ENCODE measurements at regions not wholly inside any gene's neighbourhood (a gene's known extent, or its start where the extent isn't known, plus 50 kb on each side); places are given as distances from the start of the nearest gene placed in this dataset.

GRCh38 chr5:85170183-85170582, 785.5 kb upstream of the EDIL3 start:
- FAIRE-seq (no peak), DNase-seq (ENCODE audit: low read depth) (no peak)
- Histone ChIP-seq H3K27me3 (ENCODE audit: control insufficient read depth, insufficient read depth, low read length) (no peaks in the 10 kb centered on the region), H3K36me3 (ENCODE audit: control insufficient read depth, insufficient read depth, low read length) (no peaks in the 10 kb centered on the region), H3K4me3 (ENCODE audit: low read depth, low read length) (no peak overlapping the region)
- TF ChIP-seq CTCF (IDR thresholded peaks at IDR 0.05; ENCODE audit: insufficient read depth, low read length, severe bottlenecking): no peak

- Histone ChIP-seq H3K4me3 (ENCODE audit: low read depth, low read length) (no peak overlapping the region), H3K27me3 (ENCODE audit: control insufficient read depth, insufficient read depth, low read length) (no peaks in the 10 kb centered on the region), H3K36me3 (ENCODE audit: control insufficient read depth, insufficient read depth, low read length) (no peaks in the 10 kb centered on the region)
- TF ChIP-seq CTCF (IDR thresholded peaks at IDR 0.05; ENCODE audit: insufficient read depth, low read length, severe bottlenecking): no peak
- FAIRE-seq (no peak), DNase-seq (ENCODE audit: low read depth) (no peak)
These were observed 788.8 kb upstream of the EDIL3 start for GRCh38 chr5:85173469-85173868.

GRCh38 chr5:85182344-85182743, 797.7 kb upstream of the EDIL3 start:
- Histone ChIP-seq H3K36me3 (ENCODE audit: control insufficient read depth, insufficient read depth, low read length) (no peaks in the 10 kb centered on the region), H3K27me3 (ENCODE audit: control insufficient read depth, insufficient read depth, low read length) (no peaks in the 10 kb centered on the region), H3K4me3 (ENCODE audit: low read depth, low read length) (no peak overlapping the region)
- no peak for DNase-seq (ENCODE audit: low read depth)
- FAIRE-seq: no peak
- no peak for TF ChIP-seq CTCF (IDR thresholded peaks at IDR 0.05; ENCODE audit: insufficient read depth, low read length, severe bottlenecking)

GRCh38 chr5:85204289-85204688, 819.6 kb upstream of the EDIL3 start:
- TF ChIP-seq CTCF (IDR thresholded peaks at IDR 0.05; ENCODE audit: insufficient read depth, low read length, severe bottlenecking): no peak
- H3K36me3 ChIP-seq (ENCODE audit: control insufficient read depth, insufficient read depth, low read length): no peaks in the 10 kb centered on the region
- no peaks in the 10 kb centered on the region for H3K27me3 ChIP-seq (ENCODE audit: control insufficient read depth, insufficient read depth, low read length)
- DNase-seq (ENCODE audit: low read depth) (no peak), FAIRE-seq (no peak)
- H3K4me3 ChIP-seq (ENCODE audit: low read depth, low read length): no peak overlapping the region

GRCh38 chr5:85205430-85205829, 820.8 kb upstream of the EDIL3 start:
- no peaks in the 10 kb centered on the region for H3K36me3 ChIP-seq (ENCODE audit: control insufficient read depth, insufficient read depth, low read length)
- DNase-seq (ENCODE audit: low read depth) (no peak), FAIRE-seq (no peak)
- H3K27me3 ChIP-seq (ENCODE audit: control insufficient read depth, insufficient read depth, low read length): no peaks in the 10 kb centered on the region
- H3K4me3 ChIP-seq (ENCODE audit: low read depth, low read length): no peak overlapping the region
- no peak for TF ChIP-seq CTCF (IDR thresholded peaks at IDR 0.05; ENCODE audit: insufficient read depth, low read length, severe bottlenecking)

- FAIRE-seq: no peak
- Histone ChIP-seq H3K4me3 (ENCODE audit: low read depth, low read length) (no peak overlapping the region), H3K27me3 (ENCODE audit: control insufficient read depth, insufficient read depth, low read length) (no peaks in the 10 kb centered on the region), H3K36me3 (ENCODE audit: control insufficient read depth, insufficient read depth, low read length) (no peaks in the 10 kb centered on the region)
- no peak for DNase-seq (ENCODE audit: low read depth)
- no peak for TF ChIP-seq CTCF (IDR thresholded peaks at IDR 0.05; ENCODE audit: insufficient read depth, low read length, severe bottlenecking)
These were observed 840.7 kb upstream of the EDIL3 start for GRCh38 chr5:85225388-85225787.
